Breast epithelium (tissue), 4 donors: ENCODE measurements at regions not wholly inside any gene's neighbourhood (a gene's known extent, or its start where the extent isn't known, plus 50 kb on each side); places are given as distances from the start of the nearest gene placed in this dataset.

ENCODE experiments used
- DNase-seq, 2 donors: peaks; one replicate each; pipeline ENCODE4 v3.0.0-alpha.2; 2019; ENCODE audit warnings: low spot score in 2 of 2
- H3K27ac ChIP-seq, 2 donors: fragments of 200-600 bp; sonication (generic) in 1 of 2; one replicate each; pipeline ENCODE4 v1.5.1; 2016 to 2019; ENCODE audit warnings: mild to moderate bottlenecking in 1 of 2
- H3K27me3 ChIP-seq, 2 donors: fragments of 200-600 bp; sonication (generic) in 1 of 2; one replicate each; pipeline versions ENCODE4 v1.5.1 to v1.6.0; 2017 to 2019; ENCODE audit warnings: control low read depth in 1 of 2, mild to moderate bottlenecking in 1 of 2
- H3K36me3 ChIP-seq: fragments of 200-600 bp; one replicate; pipeline ENCODE4 v1.5.1; 2019
- H3K4me1 ChIP-seq, 2 donors: fragments of 200-600 bp; sonication (generic); one replicate each; pipeline ENCODE4 v1.5.1; 2016 to 2019; ENCODE audit warnings: control low read depth in 1 of 2
- H3K4me3 ChIP-seq, 3 donors: fragments of 200-600 bp; sonication (generic); 1 replicate in 2 of 3; 2 replicates in 1 of 3; pipeline ENCODE4 v1.5.1; 2016 to 2019; ENCODE audit warnings: mild to moderate bottlenecking in 3 of 3, moderate library complexity in 2 of 3
- H3K9me3 ChIP-seq, 2 donors: fragments of 200-600 bp; sonication (generic) in 1 of 2; one replicate each; pipeline ENCODE4 v1.5.1; 2016 to 2019; ENCODE audit warnings: control low read depth in 1 of 2
- POLR2A ChIP-seq: fragments of 450-650 bp; IDR thresholded peaks from one replicate; pipeline ENCODE4 v1.6.1; 2016; ENCODE audit warnings: antibody characterized with exemption, mild to moderate bottlenecking, moderate library complexity
- POLR2AphosphoS5 ChIP-seq, 3 donors: sonication (generic); formaldehyde crosslinking; IDR thresholded peaks; one replicate each; pipeline ENCODE4 v1.6.1; 2017; ENCODE audit warnings: antibody characterized with exemption in 3 of 3
- intact Hi-C: fragments of 100-400 bp; cut with DNase I; formaldehyde crosslinking; loops from one replicate; pipeline ENCODE4 v1.15.1; 2023; ENCODE audit warnings: low total_unique reads
- TF ChIP-seq, protein P1 (sequence below), 3 donors: fragments of 450-650 bp; IDR thresholded peaks; one replicate each; pipeline ENCODE4 v1.5.1; 2016 to 2017; ENCODE audit warnings: antibody characterized with exemption in 3 of 3, mild to moderate bottlenecking in 3 of 3, moderate library complexity in 3 of 3

DNA sequence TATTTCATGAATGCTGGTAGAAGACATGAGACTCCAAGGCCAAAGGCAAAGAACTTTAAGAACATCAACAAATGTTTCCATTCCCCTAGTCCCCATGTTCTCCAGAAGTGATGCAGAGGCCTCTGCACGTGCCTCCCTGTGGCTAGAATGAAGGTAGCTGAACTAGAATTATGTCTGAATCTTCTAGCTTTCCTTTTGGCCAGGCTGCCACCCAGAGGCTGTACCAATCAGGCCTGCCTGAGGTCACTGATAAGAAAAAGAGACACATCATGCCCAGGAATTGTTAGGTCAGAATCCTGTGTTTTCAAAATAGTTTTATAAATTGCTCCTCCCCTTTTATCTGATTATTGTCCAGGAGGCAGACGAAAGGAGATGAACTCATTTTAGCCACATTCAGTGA lies 188.0 kb upstream of the SLC16A7 start:
- Histone ChIP-seq H3K27me3 (no peaks in the 10 kb centered on the region), H3K4me1 (no peaks in the 10 kb centered on the region), H3K9me3 (no peaks in the 10 kb centered on the region), H3K27ac (no peak overlapping the region), H3K36me3 (no peaks in the 10 kb centered on the region), H3K4me3 (no peak overlapping the region)
- no peak for DNase-seq
- intact Hi-C loops: no loop called here
- no peak for TF ChIP-seq POLR2A
- TF ChIP-seq, protein P1, sequence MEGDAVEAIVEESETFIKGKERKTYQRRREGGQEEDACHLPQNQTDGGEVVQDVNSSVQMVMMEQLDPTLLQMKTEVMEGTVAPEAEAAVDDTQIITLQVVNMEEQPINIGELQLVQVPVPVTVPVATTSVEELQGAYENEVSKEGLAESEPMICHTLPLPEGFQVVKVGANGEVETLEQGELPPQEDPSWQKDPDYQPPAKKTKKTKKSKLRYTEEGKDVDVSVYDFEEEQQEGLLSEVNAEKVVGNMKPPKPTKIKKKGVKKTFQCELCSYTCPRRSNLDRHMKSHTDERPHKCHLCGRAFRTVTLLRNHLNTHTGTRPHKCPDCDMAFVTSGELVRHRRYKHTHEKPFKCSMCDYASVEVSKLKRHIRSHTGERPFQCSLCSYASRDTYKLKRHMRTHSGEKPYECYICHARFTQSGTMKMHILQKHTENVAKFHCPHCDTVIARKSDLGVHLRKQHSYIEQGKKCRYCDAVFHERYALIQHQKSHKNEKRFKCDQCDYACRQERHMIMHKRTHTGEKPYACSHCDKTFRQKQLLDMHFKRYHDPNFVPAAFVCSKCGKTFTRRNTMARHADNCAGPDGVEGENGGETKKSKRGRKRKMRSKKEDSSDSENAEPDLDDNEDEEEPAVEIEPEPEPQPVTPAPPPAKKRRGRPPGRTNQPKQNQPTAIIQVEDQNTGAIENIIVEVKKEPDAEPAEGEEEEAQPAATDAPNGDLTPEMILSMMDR (IDR thresholded peaks at IDR 0.05): no peak

GRCh38 chr12:59405992-59406391 lies 189.8 kb upstream of the SLC16A7 start:
- TF ChIP-seq, protein P1 (IDR thresholded peaks at IDR 0.05): no peak
- no peak for TF ChIP-seq POLR2A
- no peak for TF ChIP-seq POLR2AphosphoS5 (IDR thresholded peaks at IDR 0.05)
- Histone ChIP-seq H3K27ac (no peak overlapping the region), H3K36me3 (no peaks in the 10 kb centered on the region), H3K27me3 (no peaks in the 10 kb centered on the region), H3K9me3 (no peaks in the 10 kb centered on the region), H3K4me3 (no peak overlapping the region), H3K4me1 (no peaks in the 10 kb centered on the region)
- intact Hi-C loops: no loop called here
- no peak for DNase-seq

- intact Hi-C loops: no loop called here
- Histone ChIP-seq H3K9me3 (no peaks in the 10 kb centered on the region), H3K4me1 (no peaks in the 10 kb centered on the region), H3K27me3 (no peaks in the 10 kb centered on the region), H3K36me3 (no peaks in the 10 kb centered on the region), H3K4me3 (no peak overlapping the region), H3K27ac (no peak overlapping the region)
- no peak for TF ChIP-seq POLR2A
- no peak for TF ChIP-seq POLR2AphosphoS5 (IDR thresholded peaks at IDR 0.05)
- TF ChIP-seq, protein P1 (IDR thresholded peaks at IDR 0.05): no peak
- no peak for DNase-seq
Measured at GRCh38 chr12:59404109-59404650, 191.6 kb upstream of the SLC16A7 start.

- no peaks in the 10 kb centered on the region for H3K27me3 ChIP-seq
- peak in 1 of 2 donors; percentile 27 for DNase-seq
- H3K4me1 ChIP-seq: no peaks in the 10 kb centered on the region
- no peaks in the 10 kb centered on the region for H3K9me3 ChIP-seq
- intact Hi-C loops: no loop called here
- TF ChIP-seq, protein P1 (IDR thresholded peaks at IDR 0.05): peak; percentile 10 to 66 (median 52)
- TF ChIP-seq POLR2A: no peak
- H3K36me3 ChIP-seq: no peaks in the 10 kb centered on the region
- H3K27ac ChIP-seq: no peak overlapping the region
- no peak overlapping the region for H3K4me3 ChIP-seq
Measured at GRCh38 chr12:59403259-59403932, 192.4 kb upstream of the SLC16A7 start.

GRCh38 chr12:59401862-59402261 lies 194.0 kb upstream of the SLC16A7 start:
- intact Hi-C loops: no loop called here
- no peak for DNase-seq
- Histone ChIP-seq H3K27ac (no peak overlapping the region), H3K36me3 (no peaks in the 10 kb centered on the region), H3K27me3 (no peaks in the 10 kb centered on the region), H3K9me3 (no peaks in the 10 kb centered on the region), H3K4me1 (no peaks in the 10 kb centered on the region), H3K4me3 (no peak overlapping the region)
- TF ChIP-seq POLR2A (no peak), POLR2AphosphoS5 (IDR thresholded peaks at IDR 0.05) (no peak)
- TF ChIP-seq, protein P1 (IDR thresholded peaks at IDR 0.05): no peak
